ENCODE measurements at regions not wholly inside any gene's neighbourhood (a gene's known extent, or its start where the extent isn't known, plus 50 kb on each side); places are given as distances from the start of the nearest gene placed in this dataset.

GRCh38 chr7:54338319-54338718, 203.9 kb upstream of the VSTM2A start:
- Histone ChIP-seq H3K4me3 (no peak overlapping the region), H3K36me3 (no peaks in the 10 kb centered on the region), H3K4me1 (peaks cover 8% of the 10 kb centered on the region), H3K27me3 (no peaks in the 10 kb centered on the region), H3K9me3 (replicated peaks) (no peaks in the 10 kb centered on the region), H3K27ac (peak overlapping the region; percentile 8; the same call in 1 of the 2 replicates)
- DNase-seq, result no peak

- no peak overlapping the region for H3K4me3 ChIP-seq
- H3K27me3 ChIP-seq, result no peaks in the 10 kb centered on the region
- DNase-seq, result peak; percentile 51 to 76
- H3K36me3 ChIP-seq, result no peaks in the 10 kb centered on the region
- no peaks in the 10 kb centered on the region for H3K9me3 ChIP-seq (replicated peaks)
- H3K4me1 ChIP-seq, result peaks cover 8% of the 10 kb centered on the region
- H3K27ac ChIP-seq, result peak overlapping the region; percentile 35
Observed at GRCh38 chr7:54339073-54339472, 203.1 kb upstream of the VSTM2A start.

- Histone ChIP-seq H3K4me1 (peaks cover 8% of the 10 kb centered on the region), H3K27ac (no peak overlapping the region), H3K4me3 (no peak overlapping the region), H3K9me3 (replicated peaks) (no peaks in the 10 kb centered on the region), H3K27me3 (no peaks in the 10 kb centered on the region), H3K36me3 (no peaks in the 10 kb centered on the region)
- DNase-seq, result no peak
Observed at GRCh38 chr7:54342458-54342857, 199.7 kb upstream of the VSTM2A start.

- DNase-seq, result no peak
Observed at GRCh38 chr7:54343511-54343910, 198.7 kb upstream of the VSTM2A start.

GRCh38 chr7:54345746-54346145, 196.4 kb upstream of the VSTM2A start:
- H3K4me3 ChIP-seq, result no peak overlapping the region
- H3K27me3 ChIP-seq, result no peaks in the 10 kb centered on the region
- H3K36me3 ChIP-seq, result no peaks in the 10 kb centered on the region
- no peaks in the 10 kb centered on the region for H3K4me1 ChIP-seq
- H3K9me3 ChIP-seq (replicated peaks), result no peaks in the 10 kb centered on the region; the same call in 1 of the 2 replicates
- no peak overlapping the region for H3K27ac ChIP-seq
- DNase-seq, result no peak

More at GRCh38 chr7:54343511-54343910, 198.7 kb upstream of the VSTM2A start:
- Histone ChIP-seq H3K4me3 (no peak overlapping the region), H3K4me1 (peaks cover 8% of the 10 kb centered on the region), H3K9me3 (replicated peaks) (no peaks in the 10 kb centered on the region), H3K27me3 (no peaks in the 10 kb centered on the region), H3K27ac (no peak overlapping the region), H3K36me3 (no peaks in the 10 kb centered on the region)

GRCh38 chr7:54349229-54349628, 192.9 kb upstream of the VSTM2A start:
- Histone ChIP-seq H3K4me3 (no peak overlapping the region), H3K27ac (no peak overlapping the region), H3K36me3 (no peaks in the 10 kb centered on the region), H3K9me3 (replicated peaks) (no peaks in the 10 kb centered on the region; the same call in 1 of the 2 replicates), H3K27me3 (no peaks in the 10 kb centered on the region), H3K4me1 (no peaks in the 10 kb centered on the region)
- peak in 1 of 2 experiments; percentile 16 for DNase-seq

- peak; percentile 30 to 48 for DNase-seq
- no peaks in the 10 kb centered on the region; the same call in 1 of the 2 replicates for H3K27me3 ChIP-seq
- H3K4me3 ChIP-seq, result peak overlapping the region; percentile 25; the same call in 1 of the 2 replicates
- no peaks in the 10 kb centered on the region for H3K4me1 ChIP-seq
- no peaks in the 10 kb centered on the region for H3K36me3 ChIP-seq
- H3K9me3 ChIP-seq (replicated peaks), result no peaks in the 10 kb centered on the region; the same call in 1 of the 2 replicates
- no peak overlapping the region for H3K27ac ChIP-seq
Observed at GRCh38 chr7:54354436-54354835, 187.7 kb upstream of the VSTM2A start.

- DNase-seq, result no peak
Observed at GRCh38 chr7:54355842-54356241, 186.3 kb upstream of the VSTM2A start.

GRCh38 chr7:54360075-54360840, 181.9 kb upstream of the VSTM2A start:
- Histone ChIP-seq H3K9me3 (replicated peaks) (no peaks in the 10 kb centered on the region), H3K27me3 (no peaks in the 10 kb centered on the region; the same call in 1 of the 2 replicates), H3K36me3 (no peaks in the 10 kb centered on the region), H3K27ac (no peak overlapping the region), H3K4me1 (no peaks in the 10 kb centered on the region), H3K4me3 (no peak overlapping the region)
- no peak for DNase-seq

More at GRCh38 chr7:54355842-54356241, 186.3 kb upstream of the VSTM2A start:
- H3K36me3 ChIP-seq, result no peaks in the 10 kb centered on the region
- H3K4me1 ChIP-seq, result no peaks in the 10 kb centered on the region
- no peak overlapping the region for H3K4me3 ChIP-seq
- H3K27ac ChIP-seq, result no peak overlapping the region
- no peaks in the 10 kb centered on the region for H3K9me3 ChIP-seq (replicated peaks)
- H3K27me3 ChIP-seq, result no peaks in the 10 kb centered on the region; the same call in 1 of the 2 replicates

GRCh38 chr7:54390565-54390964, 151.6 kb upstream of the VSTM2A start:
- Histone ChIP-seq H3K36me3 (no peaks in the 10 kb centered on the region), H3K4me3 (no peak overlapping the region), H3K9me3 (replicated peaks) (no peaks in the 10 kb centered on the region), H3K27ac (no peak overlapping the region), H3K27me3 (no peaks in the 10 kb centered on the region), H3K4me1 (no peaks in the 10 kb centered on the region)
- no peak for DNase-seq

- Histone ChIP-seq H3K4me3 (no peak overlapping the region), H3K27ac (no peak overlapping the region), H3K9me3 (replicated peaks) (no peaks in the 10 kb centered on the region), H3K27me3 (no peaks in the 10 kb centered on the region), H3K4me1 (no peaks in the 10 kb centered on the region), H3K36me3 (no peaks in the 10 kb centered on the region)
- peak in 1 of 2 experiments; percentile 33 for DNase-seq
Observed at GRCh38 chr7:54392935-54393334, 149.2 kb upstream of the VSTM2A start.

GRCh38 chr7:54394834-54395233, 147.3 kb upstream of the VSTM2A start:
- H3K4me1 ChIP-seq, result no peaks in the 10 kb centered on the region
- no peak overlapping the region for H3K27ac ChIP-seq
- H3K36me3 ChIP-seq, result no peaks in the 10 kb centered on the region
- H3K4me3 ChIP-seq, result no peak overlapping the region
- DNase-seq, result peak in 1 of 2 experiments; percentile 31
- no peaks in the 10 kb centered on the region for H3K9me3 ChIP-seq (replicated peaks)
- H3K27me3 ChIP-seq, result no peaks in the 10 kb centered on the region

GRCh38 chr7:54397836-54398612, 144.2 kb upstream of the VSTM2A start:
- H3K36me3 ChIP-seq, result no peaks in the 10 kb centered on the region
- H3K9me3 ChIP-seq (replicated peaks), result no peaks in the 10 kb centered on the region
- H3K4me1 ChIP-seq, result no peaks in the 10 kb centered on the region
- no peak overlapping the region for H3K27ac ChIP-seq
- no peak overlapping the region for H3K4me3 ChIP-seq
- DNase-seq, result no peak
- H3K27me3 ChIP-seq, result no peaks in the 10 kb centered on the region

GRCh38 chr7:54398863-54399262, 143.3 kb upstream of the VSTM2A start:
- no peak for DNase-seq
- Histone ChIP-seq H3K27ac (no peak overlapping the region), H3K36me3 (no peaks in the 10 kb centered on the region), H3K9me3 (replicated peaks) (no peaks in the 10 kb centered on the region), H3K27me3 (no peaks in the 10 kb centered on the region), H3K4me3 (no peak overlapping the region), H3K4me1 (no peaks in the 10 kb centered on the region)

GRCh38 chr7:54409917-54410316, 132.3 kb upstream of the VSTM2A start:
- H3K9me3 ChIP-seq (replicated peaks), result no peaks in the 10 kb centered on the region
- H3K36me3 ChIP-seq, result no peaks in the 10 kb centered on the region
- no peaks in the 10 kb centered on the region for H3K27me3 ChIP-seq
- no peak overlapping the region for H3K27ac ChIP-seq
- H3K4me3 ChIP-seq, result no peak overlapping the region
- no peak for DNase-seq
- no peaks in the 10 kb centered on the region for H3K4me1 ChIP-seq
